Endothelial cell (in vitro differentiated cells): ENCODE measurements at regions not wholly inside any gene's neighbourhood (a gene's known extent, or its start where the extent isn't known, plus 50 kb on each side); places are given as distances from the start of the nearest gene placed in this dataset.

Source experiments
- DNase-seq: peaks from one replicate; pipeline ENCODE4 v3.0.0; 2021; ENCODE audit warnings: low spot score
- H3K27ac Mint-ChIP-seq: one replicate; pipeline ENCODE4 v1.8.0; 2021; ENCODE audit warnings: mixed read lengths, inconsistent platforms; ENCODE audit not compliant: unreplicated experiment
- H3K27me3 Mint-ChIP-seq: one replicate; pipeline ENCODE4 v1.8.0; 2021; ENCODE audit warnings: mild to moderate bottlenecking, moderate library complexity, mixed read lengths, inconsistent platforms; ENCODE audit not compliant: unreplicated experiment
- H3K36me3 Mint-ChIP-seq: one replicate; pipeline ENCODE4 v1.8.0; 2021; ENCODE audit warnings: mild to moderate bottlenecking, low read depth, mixed read lengths, inconsistent platforms; ENCODE audit not compliant: unreplicated experiment
- H3K4me1 Mint-ChIP-seq: one replicate; pipeline ENCODE4 v1.8.0; 2021; ENCODE audit warnings: mild to moderate bottlenecking, mixed read lengths, inconsistent platforms; ENCODE audit not compliant: unreplicated experiment
- H3K4me3 Mint-ChIP-seq: one replicate; pipeline ENCODE4 v1.8.0; 2021; ENCODE audit warnings: mild to moderate bottlenecking, mixed read lengths, inconsistent platforms; ENCODE audit not compliant: unreplicated experiment
- H3K9me3 Mint-ChIP-seq: one replicate; pipeline ENCODE4 v1.8.0; 2021; ENCODE audit warnings: mixed read lengths, inconsistent platforms; ENCODE audit not compliant: unreplicated experiment
- TF ChIP-seq, protein P1 (sequence below): fragments of 200-600 bp; sonication (generic); IDR thresholded peaks from one replicate; pipeline ENCODE4 v1.5.0; 2021; ENCODE audit warnings: antibody characterized with exemption; ENCODE audit not compliant: unreplicated experiment

DNA sequence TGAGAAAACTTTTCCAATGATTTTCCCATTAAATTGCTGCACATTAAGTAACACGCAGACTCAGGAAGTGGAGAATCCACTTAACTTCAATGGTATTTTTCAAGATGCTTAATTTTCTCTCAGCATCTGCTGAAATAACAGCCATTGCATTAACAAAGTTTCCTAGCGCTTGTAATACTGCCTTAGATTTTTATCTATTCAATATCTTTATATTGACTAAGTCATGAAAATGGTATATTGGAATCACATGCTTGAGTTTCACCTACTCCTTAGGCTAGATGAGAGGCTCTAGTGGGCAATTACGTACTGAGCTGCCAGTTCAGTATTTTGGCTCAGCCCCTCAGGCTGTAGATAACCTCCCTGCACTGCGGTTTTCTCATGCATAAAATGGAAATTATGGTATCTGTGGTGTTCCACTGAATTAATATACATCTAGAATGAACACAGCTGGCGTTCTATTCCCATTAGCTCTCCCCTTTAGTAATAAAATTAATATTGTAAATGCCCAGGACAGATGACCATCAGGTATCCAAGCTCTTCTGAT is 112.9 kb downstream of the MTX3 start:
- H3K9me3 Mint-ChIP-seq, result no peaks in the 10 kb centered on the region
- no peaks in the 10 kb centered on the region for H3K27me3 Mint-ChIP-seq
- TF ChIP-seq, protein P1, sequence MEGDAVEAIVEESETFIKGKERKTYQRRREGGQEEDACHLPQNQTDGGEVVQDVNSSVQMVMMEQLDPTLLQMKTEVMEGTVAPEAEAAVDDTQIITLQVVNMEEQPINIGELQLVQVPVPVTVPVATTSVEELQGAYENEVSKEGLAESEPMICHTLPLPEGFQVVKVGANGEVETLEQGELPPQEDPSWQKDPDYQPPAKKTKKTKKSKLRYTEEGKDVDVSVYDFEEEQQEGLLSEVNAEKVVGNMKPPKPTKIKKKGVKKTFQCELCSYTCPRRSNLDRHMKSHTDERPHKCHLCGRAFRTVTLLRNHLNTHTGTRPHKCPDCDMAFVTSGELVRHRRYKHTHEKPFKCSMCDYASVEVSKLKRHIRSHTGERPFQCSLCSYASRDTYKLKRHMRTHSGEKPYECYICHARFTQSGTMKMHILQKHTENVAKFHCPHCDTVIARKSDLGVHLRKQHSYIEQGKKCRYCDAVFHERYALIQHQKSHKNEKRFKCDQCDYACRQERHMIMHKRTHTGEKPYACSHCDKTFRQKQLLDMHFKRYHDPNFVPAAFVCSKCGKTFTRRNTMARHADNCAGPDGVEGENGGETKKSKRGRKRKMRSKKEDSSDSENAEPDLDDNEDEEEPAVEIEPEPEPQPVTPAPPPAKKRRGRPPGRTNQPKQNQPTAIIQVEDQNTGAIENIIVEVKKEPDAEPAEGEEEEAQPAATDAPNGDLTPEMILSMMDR, result no peak
- H3K36me3 Mint-ChIP-seq, result no peaks in the 10 kb centered on the region
- H3K4me1 Mint-ChIP-seq, result peaks cover 4% of the 10 kb centered on the region
- no peak overlapping the region for H3K27ac Mint-ChIP-seq
- no peak for DNase-seq
- H3K4me3 Mint-ChIP-seq, result no peak overlapping the region

DNA sequence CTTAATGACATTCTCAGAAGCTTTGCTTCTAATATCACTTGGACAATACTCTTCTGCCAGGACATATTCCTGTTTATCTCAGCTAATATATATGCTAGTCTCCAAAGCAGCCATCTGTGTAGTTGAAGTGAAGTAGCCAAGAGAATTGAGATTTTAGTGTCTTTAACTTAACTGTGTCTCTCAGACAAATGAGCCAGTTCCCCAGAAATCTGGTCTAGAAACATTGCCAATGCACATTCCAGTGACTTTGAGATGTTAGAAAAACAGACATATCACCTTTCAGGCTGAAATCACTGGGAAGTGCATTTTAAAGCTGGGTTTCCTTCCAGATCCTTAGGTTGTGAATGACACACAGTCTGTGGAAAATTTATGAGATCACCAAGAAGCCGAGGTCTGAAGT is 114.6 kb downstream of the MTX3 start:
- TF ChIP-seq, protein P1, result no peak
- H3K27me3 Mint-ChIP-seq, result no peaks in the 10 kb centered on the region
- DNase-seq, result no peak
- no peaks in the 10 kb centered on the region for H3K36me3 Mint-ChIP-seq
- no peak overlapping the region for H3K4me3 Mint-ChIP-seq
- H3K27ac Mint-ChIP-seq, result no peak overlapping the region
- H3K9me3 Mint-ChIP-seq, result no peaks in the 10 kb centered on the region
- peaks cover 4% of the 10 kb centered on the region for H3K4me1 Mint-ChIP-seq

DNA sequence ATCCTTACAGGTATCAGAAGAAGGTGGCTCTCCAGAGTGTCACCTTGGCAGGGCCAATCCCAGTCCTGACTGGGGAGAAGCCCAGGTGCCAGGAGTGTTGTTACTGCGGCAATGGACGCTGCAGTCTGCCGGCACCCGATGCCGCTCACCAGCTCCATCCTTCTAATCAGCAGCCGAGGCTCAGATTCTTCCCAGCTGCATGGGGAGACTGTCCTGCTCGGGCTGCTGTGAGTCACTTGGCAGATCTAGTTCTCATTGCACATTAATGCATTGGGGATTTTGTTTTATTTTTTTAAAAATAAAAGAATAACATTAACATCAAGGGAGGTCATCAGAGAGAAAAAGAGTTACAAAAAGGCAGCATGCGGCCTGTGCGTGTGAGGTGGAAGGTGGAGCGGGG is 115.8 kb downstream of the MTX3 start:
- H3K27ac Mint-ChIP-seq, result no peak overlapping the region
- no peak overlapping the region for H3K4me3 Mint-ChIP-seq
- TF ChIP-seq, protein P1, result no peak
- DNase-seq, result no peak
- no peaks in the 10 kb centered on the region for H3K27me3 Mint-ChIP-seq
- no peaks in the 10 kb centered on the region for H3K36me3 Mint-ChIP-seq
- H3K4me1 Mint-ChIP-seq, result peaks cover 4% of the 10 kb centered on the region
- H3K9me3 Mint-ChIP-seq, result no peaks in the 10 kb centered on the region

DNA sequence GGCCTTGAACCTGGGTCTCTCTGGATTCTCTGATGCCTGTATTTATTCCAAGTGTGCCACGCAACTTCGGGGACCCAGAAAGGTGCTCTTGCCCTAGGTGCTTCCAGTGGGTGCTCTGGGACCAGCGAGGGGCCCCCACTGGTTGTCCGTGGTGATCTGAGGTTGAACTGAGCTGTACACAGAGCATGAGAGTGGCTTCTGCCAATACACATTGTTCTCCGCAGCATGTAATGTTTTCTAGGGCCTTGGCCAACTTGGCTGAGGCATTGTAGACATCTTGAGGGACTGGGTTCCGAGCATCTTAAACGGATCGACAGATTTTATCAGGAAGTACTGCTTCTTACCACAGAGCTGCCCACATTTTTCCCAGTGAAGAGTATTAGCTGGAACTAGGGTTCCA is 117.9 kb downstream of the MTX3 start:
- H3K36me3 Mint-ChIP-seq, result no peaks in the 10 kb centered on the region
- no peaks in the 10 kb centered on the region for H3K9me3 Mint-ChIP-seq
- H3K4me1 Mint-ChIP-seq, result peaks cover 4% of the 10 kb centered on the region
- DNase-seq, result no peak
- H3K27ac Mint-ChIP-seq, result no peak overlapping the region
- H3K27me3 Mint-ChIP-seq, result no peaks in the 10 kb centered on the region
- TF ChIP-seq, protein P1, result no peak
- no peak overlapping the region for H3K4me3 Mint-ChIP-seq

DNA sequence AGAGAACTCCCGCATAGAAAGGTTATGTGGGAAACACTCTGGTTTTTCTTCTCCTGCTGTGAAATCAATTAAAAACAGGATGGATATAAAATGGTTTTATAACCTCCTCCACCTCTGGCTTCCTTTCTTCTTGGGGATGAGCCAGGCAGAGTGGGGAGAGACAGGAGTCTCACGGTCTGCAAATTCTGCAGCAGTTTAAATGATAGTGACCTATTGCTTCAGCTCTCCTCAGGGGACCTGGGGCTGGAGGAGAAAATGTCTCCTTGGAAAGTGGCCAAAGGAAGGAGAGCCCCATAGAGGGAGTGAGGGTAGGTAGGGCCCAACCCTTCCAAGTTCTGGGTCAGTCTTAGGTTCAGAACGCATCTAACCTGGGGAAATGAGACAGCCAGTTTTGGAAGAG is 118.8 kb downstream of the MTX3 start:
- Mint-ChIP-seq H3K4me3 (no peak overlapping the region), H3K9me3 (no peaks in the 10 kb centered on the region), H3K36me3 (no peaks in the 10 kb centered on the region), H3K4me1 (peaks cover 4% of the 10 kb centered on the region), H3K27me3 (no peaks in the 10 kb centered on the region), H3K27ac (no peak overlapping the region)
- TF ChIP-seq, protein P1, result no peak
- no peak for DNase-seq
